A673 (cell line): ENCODE measurements at regions not wholly inside any gene's neighbourhood (a gene's known extent, or its start where the extent isn't known, plus 50 kb on each side); places are given as distances from the start of the nearest gene placed in this dataset.

ENCODE experiments used
- EZH2 ChIP-seq: fragments of 200-600 bp; sonication (generic); IDR thresholded peaks from 2 replicates; pipeline ENCODE4 v1.6.1; 2017; ENCODE audit warnings: borderline replicate concordance, low read depth, mild to moderate bottlenecking, mixed read lengths, antibody characterized with exemption, low read length; ENCODE audit not compliant: poor library complexity, severe bottlenecking
- TF ChIP-seq, protein P1 (sequence below): fragments of 300-800, 200-600 bp; sonication (generic); conservative IDR thresholded peaks from 2 replicates; pipeline ENCODE4 v1.5.1; 2017; ENCODE audit warnings: low read depth, mild to moderate bottlenecking, antibody characterized with exemption, low read length, moderate library complexity, mixed read lengths

DNA sequence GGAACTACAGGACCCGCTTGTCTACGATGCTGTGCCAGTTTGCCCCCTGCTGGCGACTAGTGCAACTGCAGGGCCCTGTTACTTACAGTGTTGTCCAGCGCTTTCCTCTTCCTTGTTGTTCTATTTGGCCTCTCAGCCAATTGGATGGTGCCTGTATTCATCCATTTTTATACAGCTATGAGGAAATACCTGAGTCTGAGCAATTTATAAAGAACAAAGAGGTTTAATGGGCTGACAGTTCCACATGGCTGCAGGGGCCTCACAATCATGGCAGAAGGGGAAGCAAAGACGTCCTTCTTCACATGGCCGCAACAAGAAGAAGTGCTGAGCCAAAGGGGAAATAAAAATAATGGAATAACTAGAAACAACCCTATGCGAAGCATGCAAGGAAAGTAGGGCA is 78.7 kb upstream of the PLEKHG4B start:
- TF ChIP-seq, protein P1, sequence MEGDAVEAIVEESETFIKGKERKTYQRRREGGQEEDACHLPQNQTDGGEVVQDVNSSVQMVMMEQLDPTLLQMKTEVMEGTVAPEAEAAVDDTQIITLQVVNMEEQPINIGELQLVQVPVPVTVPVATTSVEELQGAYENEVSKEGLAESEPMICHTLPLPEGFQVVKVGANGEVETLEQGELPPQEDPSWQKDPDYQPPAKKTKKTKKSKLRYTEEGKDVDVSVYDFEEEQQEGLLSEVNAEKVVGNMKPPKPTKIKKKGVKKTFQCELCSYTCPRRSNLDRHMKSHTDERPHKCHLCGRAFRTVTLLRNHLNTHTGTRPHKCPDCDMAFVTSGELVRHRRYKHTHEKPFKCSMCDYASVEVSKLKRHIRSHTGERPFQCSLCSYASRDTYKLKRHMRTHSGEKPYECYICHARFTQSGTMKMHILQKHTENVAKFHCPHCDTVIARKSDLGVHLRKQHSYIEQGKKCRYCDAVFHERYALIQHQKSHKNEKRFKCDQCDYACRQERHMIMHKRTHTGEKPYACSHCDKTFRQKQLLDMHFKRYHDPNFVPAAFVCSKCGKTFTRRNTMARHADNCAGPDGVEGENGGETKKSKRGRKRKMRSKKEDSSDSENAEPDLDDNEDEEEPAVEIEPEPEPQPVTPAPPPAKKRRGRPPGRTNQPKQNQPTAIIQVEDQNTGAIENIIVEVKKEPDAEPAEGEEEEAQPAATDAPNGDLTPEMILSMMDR: no peak
- no peak for TF ChIP-seq EZH2
